Heart right ventricle (tissue), 16 donors: ENCODE measurements at regions not wholly inside any gene's neighbourhood (a gene's known extent, or its start where the extent isn't known, plus 50 kb on each side); places are given as distances from the start of the nearest gene placed in this dataset.

Source experiments
- ATAC-seq, 8 donors: fragments of 200-7000 bp; cut with Tn5 transposase; one replicate each; pipeline ENCODE4 v1.9.1; 2020; ENCODE audit warnings: mild to moderate bottlenecking in 8 of 8, moderate library complexity in 8 of 8, moderate number of reproducible peaks in 1 of 8
- DNase-seq, 2 donors: peaks; one replicate each; pipeline ENCODE4 v3.0.0-alpha.2; 2020
- H3K27ac ChIP-seq, 10 donors: fragments of 200-600 bp; sonication (generic) in 2 of 10; one replicate each; pipeline versions ENCODE4 v1.5.0 to v1.8.0; 2020 to 2022; ENCODE audit warnings: mild to moderate bottlenecking in 3 of 10
- H3K27me3 ChIP-seq, 7 donors: fragments of 200-600 bp; one replicate each; pipeline ENCODE4 v1.8.0; 2021 to 2022; ENCODE audit warnings: mild to moderate bottlenecking in 2 of 7
- H3K36me3 ChIP-seq, 9 donors: fragments of 200-600 bp; sonication (generic) in 1 of 9; one replicate each; pipeline versions ENCODE4 v1.5.0 to v1.8.0; 2020 to 2022; ENCODE audit warnings: mild to moderate bottlenecking in 2 of 9
- H3K4me1 ChIP-seq, 9 donors: fragments of 200-600 bp; sonication (generic) in 1 of 9; one replicate each; pipeline versions ENCODE4 v1.5.0 to v1.8.0; 2020 to 2022; ENCODE audit warnings: mild to moderate bottlenecking in 4 of 9
- H3K4me3 ChIP-seq, 10 donors: fragments of 200-600 bp; sonication (generic) in 2 of 10; one replicate each; pipeline versions ENCODE4 v1.5.0 to v1.8.0; 2020 to 2022; ENCODE audit warnings: mild to moderate bottlenecking in 7 of 10, moderate library complexity in 2 of 10
- H3K9me3 ChIP-seq, 11 donors: fragments of 200-600 bp in 10 of 11; sonication (generic) in 2 of 11; one replicate each; pipeline versions ENCODE4 v1.5.0 to v1.8.0; 2013 to 2022; ENCODE audit warnings: mild to moderate bottlenecking in 2 of 11, control low read depth in 1 of 11, moderate library complexity in 1 of 11
- CTCF ChIP-seq, 9 donors: fragments of 200-600 bp; sonication (generic) in 2 of 9; IDR thresholded peaks; one replicate each; pipeline versions ENCODE4 v1.5.0 to v1.8.0; 2021 to 2022; ENCODE audit warnings: antibody characterized with exemption in 9 of 9, mild to moderate bottlenecking in 5 of 9, moderate library complexity in 1 of 9
- WGBS, 2 donors: extraction: QIAGEN DNeasy Blood & Tissue Kit; methylation state at CpG; one replicate each; pipeline ENCODE4 v1.1.7; 2013; ENCODE audit warnings: inconsistent platforms in 1 of 2; 5-methylcytosine and 5-hydroxymethylcytosine counted together
- intact Hi-C, 10 donors: fragments of 100-400 bp; cut with DNase I; formaldehyde crosslinking; loops; one replicate each; pipeline versions ENCODE4 v1.11.1 to v1.14.2; 2022
- donor health status: Arrhythmogenic right ventricular cardiomyopathy.
- donor health status: ischemic (EF 13 %, LVEDD 7.1; RV severe dilation, severe dysfunction).
- donor health status: healthy with polysubstance abuse.
- donor health status: DM: no; HTN: yes; CAD: no.
- donor health status: DM: no; HTN: no; CAD: no.
- donor health status: ischemic (EF 25% LVEDD 6.9; RV normal size, moderate dysfunction).
- donor health status: ischemic (EF 25% LVEDD 5.7; RV mildly dilated, moderate dysfunction).
- donor health status: healthy.
- donor health status: DM: yes; HTN: yes; CAD: no.
- donor health status: Ischemic cardiomyopathy.
- donor health status: ischemic (EF 35%, LVEDD 5.7; RV mildly dilated, moderate dysfunction).
- donor health status: nonischemic (EF 11% LVEDD 7.7; RV severe dilation, severe dysfunction).
- donor health status: DM: yes; HTN: yes; CAD: no.
- donor health status: PGD.
- donor health status: ischemic (EF 29% LVEDD 5.4; RV normal size, mild dysfunction).
- donor health status: nonischemic (EF 23%, LVEDD 6.1; RV moderate dilation, normal function).

- Histone ChIP-seq H3K4me1 (no peaks in the 10 kb centered on the region), H3K9me3 (peaks cover 0 to 8% (median 0%) of the 10 kb centered on the region in 11 donors), H3K36me3 (no peaks in the 10 kb centered on the region), H3K27ac (no peak overlapping the region), H3K4me3 (no peak overlapping the region), H3K27me3 (no peaks in the 10 kb centered on the region)
- no peak for TF ChIP-seq CTCF (IDR thresholded peaks at IDR 0.05)
- ATAC-seq: no peak
- DNase-seq: no peak
- 91 to 93% methylated on average over 7 of the region's 7 CpGs for WGBS, 2 donors
- intact Hi-C loops: loop anchor here in 2 of 10 donors (2.0 to 10.0 kb wide), 2 partner anchors 37 to 255 kb away; no protein-coding TSS in a partner anchor
Measured at GRCh38 chr2:160679686-160680085, 186.1 kb upstream of the RBMS1 start.

GRCh38 chr2:160680294-160680693, 186.7 kb upstream of the RBMS1 start:
- Histone ChIP-seq H3K27ac (no peak overlapping the region), H3K27me3 (no peaks in the 10 kb centered on the region), H3K9me3 (peaks cover 0 to 2% (median 0%) of the 10 kb centered on the region in 11 donors), H3K36me3 (no peaks in the 10 kb centered on the region), H3K4me3 (no peak overlapping the region), H3K4me1 (no peaks in the 10 kb centered on the region)
- DNase-seq (no peak), ATAC-seq (no peak)
- no peak for TF ChIP-seq CTCF (IDR thresholded peaks at IDR 0.05)
- intact Hi-C loops: loop anchor here in 1 of 10 donors (2.0 kb wide), 1 partner anchor 37 kb away; no protein-coding TSS in a partner anchor

- Histone ChIP-seq H3K36me3 (no peaks in the 10 kb centered on the region), H3K27ac (no peak overlapping the region), H3K4me3 (no peak overlapping the region), H3K4me1 (no peaks in the 10 kb centered on the region), H3K27me3 (no peaks in the 10 kb centered on the region), H3K9me3 (no peaks in the 10 kb centered on the region)
- 95 to 98% methylated on average over 2 of the region's 2 CpGs for WGBS, 2 donors
- TF ChIP-seq CTCF (IDR thresholded peaks at IDR 0.05): no peak
- intact Hi-C loops: loop anchor here in 1 of 10 donors (2.0 kb wide), 1 partner anchor 38 kb away; no protein-coding TSS in a partner anchor
- DNase-seq (no peak), ATAC-seq (no peak)
Measured at GRCh38 chr2:160680974-160681373, 187.4 kb upstream of the RBMS1 start.

GRCh38 chr2:160683206-160683605, 189.6 kb upstream of the RBMS1 start:
- 45 to 63% methylated on average over 3 of the region's 3 CpGs for WGBS, 2 donors
- Histone ChIP-seq H3K27ac (no peak overlapping the region), H3K9me3 (no peaks in the 10 kb centered on the region), H3K4me1 (no peaks in the 10 kb centered on the region), H3K4me3 (no peak overlapping the region), H3K36me3 (no peaks in the 10 kb centered on the region), H3K27me3 (no peaks in the 10 kb centered on the region)
- TF ChIP-seq CTCF (IDR thresholded peaks at IDR 0.05): no peak
- DNase-seq: no peak
- intact Hi-C loops: no loop called here
- peak in 2 of 8 donors; percentile 56 to 77 for ATAC-seq
